ENCODE measurements at regions not wholly inside any gene's neighbourhood (a gene's known extent, or its start where the extent isn't known, plus 50 kb on each side); places are given as distances from the start of the nearest gene placed in this dataset.

DNA sequence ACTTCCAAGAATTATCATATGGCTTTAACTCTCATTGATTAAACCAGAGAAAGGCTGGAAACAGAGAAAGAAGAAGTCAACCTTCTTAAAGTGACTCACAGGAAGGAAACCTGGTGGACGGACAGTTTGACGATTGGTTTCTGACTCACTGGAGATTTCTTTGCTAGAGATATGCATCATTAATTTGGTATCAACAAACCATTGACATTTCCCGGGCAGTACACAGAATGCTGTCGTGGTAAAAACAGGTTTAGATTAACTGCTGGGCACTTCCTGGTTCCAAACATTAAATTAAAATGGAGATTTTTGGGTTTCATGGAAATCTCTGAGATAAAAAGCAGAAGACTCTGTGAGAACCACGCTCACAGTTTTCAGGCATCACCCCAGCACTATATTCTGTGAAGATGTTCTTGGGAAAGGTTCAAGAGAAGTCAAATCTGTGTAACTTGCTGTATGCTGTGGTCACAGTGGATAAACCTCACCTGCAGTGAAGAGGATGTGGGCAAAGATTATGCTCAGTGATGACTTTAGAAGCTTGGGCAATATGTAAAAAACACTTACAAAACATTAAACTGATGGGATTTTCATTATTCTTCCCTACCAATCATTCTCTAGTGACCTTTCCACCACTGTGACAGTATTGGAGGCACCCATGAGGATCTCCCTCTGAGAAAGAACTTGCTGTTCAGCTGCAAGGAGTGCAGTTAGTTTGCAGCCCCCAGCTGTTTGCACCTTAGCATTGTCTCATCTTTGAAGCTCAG is 61.1 kb upstream of the CD44 start:
- peak; percentile 60 to 70 for ATAC-seq

DNA sequence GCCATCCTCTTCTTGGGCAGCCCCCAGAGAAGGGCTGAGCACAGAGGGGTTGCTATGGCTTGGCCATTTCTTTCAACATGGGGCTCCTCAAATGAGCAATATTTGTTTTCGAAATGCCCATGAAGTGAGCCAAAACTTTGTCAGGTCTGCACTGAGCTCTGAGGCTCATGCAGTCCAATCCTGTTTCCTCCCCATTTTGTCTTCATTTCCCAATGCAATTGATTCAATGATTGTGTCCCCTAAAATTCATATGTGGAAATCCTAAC is 60.6 kb upstream of the CD44 start:
- ATAC-seq, result no peak

- no peak for ATAC-seq
Measured at GRCh38 chr11:35079611-35080010, 59.4 kb upstream of the CD44 start.

DNA sequence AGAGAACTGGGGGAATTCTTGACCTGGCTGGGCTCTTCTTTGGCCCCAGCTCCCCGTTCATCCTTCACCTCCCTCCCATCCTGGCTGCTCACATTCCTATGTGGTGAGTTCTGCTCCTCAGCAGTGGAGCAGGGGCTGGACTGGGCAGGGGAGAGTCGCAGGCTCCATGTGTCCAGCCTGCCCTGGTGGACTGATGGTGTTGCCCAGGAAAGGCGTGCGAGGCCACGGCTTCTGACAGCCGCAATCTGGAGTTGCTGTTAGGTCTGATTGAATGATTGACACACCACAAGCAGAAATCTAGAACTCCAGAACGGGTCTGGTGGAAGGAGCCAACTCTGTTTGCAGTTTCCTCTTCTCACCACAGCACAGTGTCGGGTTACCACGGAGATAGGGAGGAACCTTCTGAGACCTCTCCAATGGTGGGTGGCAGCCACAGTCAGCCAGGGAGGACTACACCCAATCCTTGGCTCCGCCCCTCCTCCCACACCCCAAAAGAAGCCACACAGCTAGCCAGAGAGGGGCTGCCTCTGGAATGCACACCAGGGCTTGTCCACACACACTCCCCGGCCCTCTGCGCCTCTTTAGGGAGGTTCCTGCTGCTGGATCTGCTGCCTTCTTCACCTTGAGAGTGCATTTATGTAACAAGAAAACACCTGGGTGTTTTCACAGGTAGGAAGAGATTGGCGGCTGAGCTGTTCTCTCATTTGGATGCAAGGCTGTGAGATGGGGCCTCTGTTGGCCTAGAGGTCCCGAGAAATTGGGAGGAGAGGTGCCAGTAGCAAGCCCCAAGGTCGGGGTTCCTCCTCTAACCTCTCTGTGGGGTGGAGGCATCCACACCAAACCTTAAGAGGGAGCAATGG is 56.4 kb upstream of the CD44 start:
- peak; percentile 68 to 74 for ATAC-seq

GRCh38 chr11:35083181-35083430 is 55.9 kb upstream of the CD44 start:
- no peak for ATAC-seq

DNA sequence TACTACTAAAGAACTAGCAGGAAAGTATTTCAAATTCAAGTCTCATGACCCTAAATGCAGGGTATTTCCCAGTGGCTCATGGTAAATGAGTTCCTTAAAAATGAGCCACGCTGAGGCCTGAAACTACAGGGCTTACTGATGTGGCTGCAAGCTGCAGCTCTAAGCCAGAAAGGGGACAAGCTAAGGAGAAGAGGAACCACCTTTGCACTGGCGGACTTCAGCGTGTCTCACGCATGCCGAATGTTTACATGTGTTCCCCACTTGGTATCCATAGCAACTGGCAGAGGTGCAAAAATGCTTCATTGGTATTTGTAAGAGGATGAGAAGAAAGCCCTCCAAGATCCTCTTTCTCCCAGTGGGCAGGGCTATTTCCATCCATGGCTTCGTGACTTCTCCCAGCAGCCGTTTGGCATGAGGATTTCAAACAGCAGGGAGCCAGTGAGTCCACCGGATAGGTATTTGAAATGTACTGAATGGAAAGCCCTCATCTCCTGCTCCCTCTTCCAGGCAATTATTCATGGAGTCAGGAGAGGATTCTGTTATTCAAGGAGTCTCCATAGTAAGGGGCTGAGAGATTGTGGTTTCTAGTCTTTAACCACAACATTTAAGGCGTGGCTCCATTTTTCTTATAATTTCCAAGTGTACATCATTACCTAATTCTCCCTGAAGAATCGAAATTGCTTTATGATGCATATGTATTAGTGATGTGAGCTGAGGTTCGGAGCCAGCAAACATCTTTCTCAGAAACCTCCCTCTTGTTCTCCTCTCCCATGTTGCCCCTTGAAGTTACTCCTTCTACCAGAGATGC is 55.3 kb upstream of the CD44 start:
- peak; percentile 77 for ATAC-seq

GRCh38 chr11:35084817-35085440 is 54.0 kb upstream of the CD44 start:
- no peak for ATAC-seq

DNA sequence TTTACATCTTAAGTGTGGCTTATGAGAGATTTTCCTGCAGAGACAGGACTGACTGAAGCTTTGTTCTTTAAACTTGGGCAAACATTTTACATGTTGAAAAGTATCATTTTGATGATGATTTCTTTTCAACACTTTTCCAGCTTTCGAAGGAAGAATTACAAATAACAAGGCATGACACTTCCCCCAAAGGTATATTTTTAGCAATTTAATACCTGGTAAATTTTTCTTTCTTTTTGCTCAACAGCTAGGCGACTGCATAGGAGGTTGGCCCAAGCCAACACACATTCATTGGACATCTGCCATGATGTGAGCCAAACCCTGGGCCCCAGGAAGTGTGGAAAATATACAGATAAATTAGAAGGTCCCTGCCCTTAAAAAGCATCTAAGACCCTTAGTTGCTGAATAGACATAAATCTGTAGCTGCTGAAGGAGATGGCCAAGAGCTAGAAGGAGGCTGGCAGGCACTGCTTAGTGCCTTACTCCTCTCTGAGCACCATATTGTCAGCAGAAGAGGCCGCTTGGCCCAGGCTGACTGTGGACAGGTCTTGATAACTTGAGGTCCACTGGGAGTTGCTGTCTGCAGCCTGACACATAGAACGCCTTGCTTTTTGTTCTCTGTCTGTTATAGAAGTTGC is 53.3 kb upstream of the CD44 start:
- ATAC-seq, result no peak

GRCh38 chr11:35087648-35088047 is 51.3 kb upstream of the CD44 start:
- no peak for ATAC-seq

- ATAC-seq, result peak; percentile 19 to 24
Measured at GRCh38 chr11:35088226-35088625, 50.7 kb upstream of the CD44 start.

- ATAC-seq, result no peak
Measured at GRCh38 chr11:35088676-35089075, 50.3 kb upstream of the CD44 start.
